Coronary artery (tissue), 2 donors: ENCODE measurements at regions not wholly inside any gene's neighbourhood (a gene's known extent, or its start where the extent isn't known, plus 50 kb on each side); places are given as distances from the start of the nearest gene placed in this dataset.

Source experiments
- DNase-seq: peaks from one replicate; pipeline ENCODE4 v3.0.0-alpha.2; 2017; ENCODE audit warnings: low spot score
- H3K27ac ChIP-seq, 2 donors: fragments of 200-600 bp; sonication (generic); one replicate each; pipeline ENCODE4 v1.5.1; 2016 to 2019
- H3K4me3 ChIP-seq: fragments of 200-600 bp; sonication (generic); 2 replicates; pipeline ENCODE4 v1.5.1; 2016; ENCODE audit warnings: mild to moderate bottlenecking, moderate library complexity
- CTCF ChIP-seq: fragments of 200-600 bp; sonication (generic); IDR thresholded peaks from one replicate; pipeline ENCODE4 v1.5.1; 2019; ENCODE audit warnings: antibody characterized with exemption

GRCh38 chr13:47484548-47484947 lies 516.5 kb downstream of the SUCLA2 start:
- Histone ChIP-seq H3K4me3 (no peak overlapping the region), H3K27ac (no peak overlapping the region)
- TF ChIP-seq CTCF = no peak
- no peak for DNase-seq

GRCh38 chr13:47481536-47481935 lies 519.5 kb downstream of the SUCLA2 start:
- H3K4me3 ChIP-seq = no peak overlapping the region
- no peak for TF ChIP-seq CTCF
- no peak overlapping the region for H3K27ac ChIP-seq
- no peak for DNase-seq

GRCh38 chr13:47480951-47481350 lies 520.1 kb downstream of the SUCLA2 start:
- TF ChIP-seq CTCF = no peak
- DNase-seq = no peak
- no peak overlapping the region for H3K27ac ChIP-seq
- H3K4me3 ChIP-seq = no peak overlapping the region

GRCh38 chr13:47480121-47480520 lies 521.0 kb downstream of the SUCLA2 start:
- Histone ChIP-seq H3K27ac (no peak overlapping the region), H3K4me3 (no peak overlapping the region)
- no peak for TF ChIP-seq CTCF

GRCh38 chr13:47478985-47479384 lies 522.1 kb downstream of the SUCLA2 start:
- H3K4me3 ChIP-seq = no peak overlapping the region
- DNase-seq = no peak
- H3K27ac ChIP-seq = no peak overlapping the region
- TF ChIP-seq CTCF = no peak

More at GRCh38 chr13:47480121-47480520, 521.0 kb downstream of the SUCLA2 start:
- no peak for DNase-seq

- Histone ChIP-seq H3K4me3 (no peak overlapping the region), H3K27ac (no peak overlapping the region)
- TF ChIP-seq CTCF = no peak
- no peak for DNase-seq
Observed at GRCh38 chr13:47475441-47475948, 525.6 kb downstream of the SUCLA2 start.

GRCh38 chr13:47474839-47475238 lies 526.2 kb downstream of the SUCLA2 start:
- DNase-seq = no peak
- TF ChIP-seq CTCF = no peak
- H3K4me3 ChIP-seq = no peak overlapping the region
- H3K27ac ChIP-seq = no peak overlapping the region
